Activated T-cell treated with anti-CD3 and anti-CD28 coated beads for 4 hours (primary cell): ENCODE measurements at regions not wholly inside any gene's neighbourhood (a gene's known extent, or its start where the extent isn't known, plus 50 kb on each side); places are given as distances from the start of the nearest gene placed in this dataset.

Source experiments
- DNase-seq: peaks from one replicate; pipeline ENCODE4 v3.0.0-alpha.2; 2020

GRCh38 chrX:22396408-22396807 lies 123.7 kb downstream of the CBLL2 start:
- DNase-seq, result no peak

GRCh38 chrX:22397566-22397965 lies 124.9 kb downstream of the CBLL2 start:
- no peak for DNase-seq

- no peak for DNase-seq
Observed at GRCh38 chrX:22399437-22400192, 126.9 kb downstream of the CBLL2 start.

GRCh38 chrX:22404297-22404696 lies 131.6 kb downstream of the CBLL2 start:
- DNase-seq, result no peak

- DNase-seq, result no peak
Observed at GRCh38 chrX:22406201-22406737, 133.6 kb downstream of the CBLL2 start.

- no peak for DNase-seq
Observed at GRCh38 chrX:22409418-22409817, 136.7 kb downstream of the CBLL2 start.

- DNase-seq, result no peak
Observed at GRCh38 chrX:22424122-22424915, 151.6 kb downstream of the CBLL2 start.

- DNase-seq, result no peak
Observed at GRCh38 chrX:22424919-22425318, 152.2 kb downstream of the CBLL2 start.

GRCh38 chrX:22429704-22430103 lies 157.0 kb downstream of the CBLL2 start:
- no peak for DNase-seq

GRCh38 chrX:22430701-22431100 lies 158.0 kb downstream of the CBLL2 start:
- DNase-seq, result no peak

- DNase-seq, result no peak
Observed at GRCh38 chrX:22433292-22434070, 160.8 kb downstream of the CBLL2 start.

GRCh38 chrX:22445880-22446279 lies 173.2 kb downstream of the CBLL2 start:
- no peak for DNase-seq

GRCh38 chrX:22462959-22463358 lies 190.2 kb downstream of the CBLL2 start:
- no peak for DNase-seq

- no peak for DNase-seq
Observed at GRCh38 chrX:22467571-22467970, 194.9 kb downstream of the CBLL2 start.

- DNase-seq, result no peak
Observed at GRCh38 chrX:22481436-22481835, 208.7 kb downstream of the CBLL2 start.

GRCh38 chrX:22486296-22486695 lies 213.6 kb downstream of the CBLL2 start:
- no peak for DNase-seq

- no peak for DNase-seq
Observed at GRCh38 chrX:22516893-22517292, 244.2 kb downstream of the CBLL2 start.

GRCh38 chrX:22520128-22520828 lies 247.6 kb downstream of the CBLL2 start:
- DNase-seq, result no peak

GRCh38 chrX:22526339-22526738 lies 253.6 kb downstream of the CBLL2 start:
- DNase-seq, result no peak

GRCh38 chrX:22527302-22527701 lies 254.6 kb downstream of the CBLL2 start:
- DNase-seq, result no peak

GRCh38 chrX:22533898-22534297 lies 261.2 kb downstream of the CBLL2 start:
- no peak for DNase-seq

GRCh38 chrX:22534643-22535042 lies 261.9 kb downstream of the CBLL2 start:
- DNase-seq, result no peak
